Loucy (cell line): ENCODE measurements at regions not wholly inside any gene's neighbourhood (a gene's known extent, or its start where the extent isn't known, plus 50 kb on each side); places are given as distances from the start of the nearest gene placed in this dataset.

ENCODE experiments used
- H2AFZ ChIP-seq: fragments of 200-600 bp; sonication (generic); 2 replicates; pipeline ENCODE4 v1.6.0; 2016; ENCODE audit warnings: antibody characterized with exemption, mild to moderate bottlenecking, low read length, moderate library complexity
- H3F3A ChIP-seq: fragments of 200-600 bp; 2 replicates; pipeline ENCODE4 v1.6.0; 2016; ENCODE audit warnings: antibody characterized with exemption, low read depth, mild to moderate bottlenecking
- H3K27me3 ChIP-seq: fragments of 200-600 bp; sonication (generic); 2 replicates; pipeline ENCODE4 v1.6.1; 2014; ENCODE audit warnings: low read length, mild to moderate bottlenecking; ENCODE audit not compliant: insufficient read depth, poor library complexity, severe bottlenecking
- H3K36me3 ChIP-seq: fragments of 200-600 bp; sonication (generic); 2 replicates; pipeline ENCODE4 v1.6.1; 2016; ENCODE audit warnings: low read length; ENCODE audit not compliant: insufficient read depth
- H3K4me1 ChIP-seq: fragments of 200-600 bp; sonication (generic); 2 replicates; pipeline ENCODE4 v1.5.1; 2014; ENCODE audit warnings: low read length, mild to moderate bottlenecking; ENCODE audit not compliant: insufficient read depth, poor library complexity, severe bottlenecking
- H3K4me2 ChIP-seq: fragments of 200-600 bp; sonication (generic); 2 replicates; pipeline ENCODE4 v1.6.0; 2014; ENCODE audit warnings: antibody characterized with exemption, low read length, low read depth, mild to moderate bottlenecking; ENCODE audit not compliant: poor library complexity, severe bottlenecking
- H3K4me3 ChIP-seq: fragments of 200-600 bp; sonication (generic); 2 replicates; pipeline ENCODE4 v1.5.1; 2014; ENCODE audit warnings: low read length, mild to moderate bottlenecking, mixed read lengths; ENCODE audit not compliant: poor library complexity, severe bottlenecking
- H3K79me2 ChIP-seq: fragments of 200-600 bp; sonication (generic); 2 replicates; pipeline ENCODE4 v1.6.1; 2014; ENCODE audit warnings: low read length; ENCODE audit not compliant: insufficient read depth
- H3K9ac ChIP-seq: fragments of 200-600 bp; sonication (generic); 2 replicates; pipeline ENCODE4 v1.6.0; 2014; ENCODE audit warnings: mild to moderate bottlenecking, low read depth, low read length, moderate library complexity; ENCODE audit not compliant: poor library complexity, severe bottlenecking
- H3K9me2 ChIP-seq: fragments of 200-600 bp; sonication (generic); replicated peaks from 2 replicates; pipeline ENCODE4 v1.6.1; 2016; ENCODE audit warnings: low read depth, low read length, mixed read lengths
- H3K9me3 ChIP-seq: fragments of 200-600 bp; sonication (generic); 2 replicates; pipeline ENCODE4 v1.6.1; 2014; ENCODE audit warnings: mild to moderate bottlenecking, antibody characterized with exemption, low read length, low read depth; ENCODE audit not compliant: insufficient read depth
- H4K20me1 ChIP-seq: fragments of 200-600 bp; sonication (generic); 2 replicates; pipeline ENCODE4 v1.6.0; 2014; ENCODE audit warnings: antibody characterized with exemption, low read length, mild to moderate bottlenecking; ENCODE audit not compliant: insufficient read depth, poor library complexity, severe bottlenecking
- EZH2phosphoT487 ChIP-seq: fragments of 200-600 bp; IDR thresholded peaks from 2 replicates; pipeline ENCODE4 v1.6.1; 2018; ENCODE audit warnings: antibody characterized with exemption, mild to moderate bottlenecking, moderate library complexity, borderline replicate concordance
- TF ChIP-seq, protein P1 (sequence below): fragments of 200-600 bp; sonication (generic); conservative IDR thresholded peaks from 2 replicates; pipeline ENCODE4 v1.5.1; 2014; ENCODE audit warnings: mild to moderate bottlenecking, antibody characterized with exemption, low read length

DNA sequence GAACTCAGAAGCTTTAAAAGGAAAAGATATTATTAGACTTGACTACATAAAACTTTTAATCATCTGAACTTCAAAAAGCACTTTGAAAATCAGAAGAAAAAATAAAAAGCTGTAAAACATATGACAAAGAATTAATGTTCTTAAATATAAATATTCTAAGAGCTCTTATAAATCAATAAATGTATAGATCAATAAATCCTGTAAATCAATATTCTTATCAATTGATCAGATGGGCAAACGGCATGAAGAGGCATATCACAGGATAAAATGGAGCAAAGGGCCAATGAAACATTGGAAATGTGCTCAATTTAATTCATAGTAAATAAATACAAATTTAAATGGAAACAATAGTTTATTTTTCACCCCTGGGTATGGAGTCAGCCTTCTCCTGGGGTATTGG lies 66.1 kb upstream of the SMYD2 start:
- H3K4me3 ChIP-seq: no peak overlapping the region
- H4K20me1 ChIP-seq: no peaks in the 10 kb centered on the region
- H3K4me2 ChIP-seq: no peak overlapping the region
- no peak overlapping the region for H3K9ac ChIP-seq
- H3K4me1 ChIP-seq: no peaks in the 10 kb centered on the region
- TF ChIP-seq, protein P1, sequence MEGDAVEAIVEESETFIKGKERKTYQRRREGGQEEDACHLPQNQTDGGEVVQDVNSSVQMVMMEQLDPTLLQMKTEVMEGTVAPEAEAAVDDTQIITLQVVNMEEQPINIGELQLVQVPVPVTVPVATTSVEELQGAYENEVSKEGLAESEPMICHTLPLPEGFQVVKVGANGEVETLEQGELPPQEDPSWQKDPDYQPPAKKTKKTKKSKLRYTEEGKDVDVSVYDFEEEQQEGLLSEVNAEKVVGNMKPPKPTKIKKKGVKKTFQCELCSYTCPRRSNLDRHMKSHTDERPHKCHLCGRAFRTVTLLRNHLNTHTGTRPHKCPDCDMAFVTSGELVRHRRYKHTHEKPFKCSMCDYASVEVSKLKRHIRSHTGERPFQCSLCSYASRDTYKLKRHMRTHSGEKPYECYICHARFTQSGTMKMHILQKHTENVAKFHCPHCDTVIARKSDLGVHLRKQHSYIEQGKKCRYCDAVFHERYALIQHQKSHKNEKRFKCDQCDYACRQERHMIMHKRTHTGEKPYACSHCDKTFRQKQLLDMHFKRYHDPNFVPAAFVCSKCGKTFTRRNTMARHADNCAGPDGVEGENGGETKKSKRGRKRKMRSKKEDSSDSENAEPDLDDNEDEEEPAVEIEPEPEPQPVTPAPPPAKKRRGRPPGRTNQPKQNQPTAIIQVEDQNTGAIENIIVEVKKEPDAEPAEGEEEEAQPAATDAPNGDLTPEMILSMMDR: no peak
- TF ChIP-seq EZH2phosphoT487: no peak
- H3K9me3 ChIP-seq: no peaks in the 10 kb centered on the region
- no peaks in the 10 kb centered on the region for H3K9me2 ChIP-seq
- H3F3A ChIP-seq: no peaks in the 10 kb centered on the region
- no peaks in the 10 kb centered on the region for H3K36me3 ChIP-seq
- H2AFZ ChIP-seq: no peak overlapping the region
- no peaks in the 10 kb centered on the region for H3K79me2 ChIP-seq
- no peaks in the 10 kb centered on the region for H3K27me3 ChIP-seq

DNA sequence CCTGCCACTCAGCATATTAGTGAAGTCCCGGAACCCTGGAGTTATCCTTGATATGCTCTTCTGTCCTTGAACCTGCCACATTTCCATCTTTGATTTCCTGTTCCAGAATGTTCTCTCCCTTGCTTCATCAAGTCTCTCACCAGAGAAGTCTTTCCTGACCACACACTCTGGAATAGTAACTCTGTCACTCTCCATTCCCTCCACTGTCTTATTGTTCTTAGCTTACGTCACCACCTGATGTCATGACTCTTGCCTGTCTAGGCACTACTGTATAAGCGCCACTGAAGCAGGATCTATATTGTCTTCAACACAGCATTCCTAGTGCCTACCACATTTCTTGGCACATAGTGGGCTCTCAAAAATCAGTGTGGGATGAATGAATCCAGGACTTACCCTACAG lies 65.4 kb upstream of the SMYD2 start:
- Histone ChIP-seq H3K79me2 (no peaks in the 10 kb centered on the region), H3K9me3 (no peaks in the 10 kb centered on the region), H2AFZ (no peak overlapping the region), H3F3A (no peaks in the 10 kb centered on the region), H3K9me2 (no peaks in the 10 kb centered on the region), H4K20me1 (no peaks in the 10 kb centered on the region), H3K4me2 (no peak overlapping the region), H3K4me1 (no peaks in the 10 kb centered on the region), H3K4me3 (no peak overlapping the region), H3K9ac (no peak overlapping the region), H3K36me3 (no peaks in the 10 kb centered on the region), H3K27me3 (no peaks in the 10 kb centered on the region)
- no peak for TF ChIP-seq EZH2phosphoT487
- TF ChIP-seq, protein P1: no peak

DNA sequence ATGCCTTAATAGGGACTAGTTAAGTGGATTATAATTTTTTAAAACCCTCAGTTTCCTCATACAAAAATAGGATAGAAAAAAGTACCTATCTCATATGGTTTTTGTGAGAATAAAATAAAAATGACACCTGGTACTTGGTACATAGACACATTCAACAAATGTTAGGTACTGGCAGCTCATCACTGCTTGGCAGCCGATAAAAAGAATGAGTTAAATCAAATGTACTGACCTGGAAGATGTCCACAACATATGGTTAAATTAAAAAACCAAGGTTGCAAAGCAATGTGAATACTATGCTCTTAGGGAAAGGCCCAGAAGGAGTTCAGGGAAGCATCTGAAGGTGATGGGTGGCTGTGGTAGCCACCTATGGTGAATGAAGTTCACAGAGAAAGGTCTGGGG lies 64.9 kb upstream of the SMYD2 start:
- no peaks in the 10 kb centered on the region for H4K20me1 ChIP-seq
- no peak overlapping the region for H3K4me3 ChIP-seq
- H3K9me2 ChIP-seq: no peaks in the 10 kb centered on the region
- no peaks in the 10 kb centered on the region for H3F3A ChIP-seq
- TF ChIP-seq, protein P1: no peak
- no peak for TF ChIP-seq EZH2phosphoT487
- H3K9ac ChIP-seq: no peak overlapping the region
- H3K27me3 ChIP-seq: no peaks in the 10 kb centered on the region
- no peaks in the 10 kb centered on the region for H3K79me2 ChIP-seq
- no peaks in the 10 kb centered on the region for H3K9me3 ChIP-seq
- no peak overlapping the region for H3K4me2 ChIP-seq
- no peak overlapping the region for H2AFZ ChIP-seq
- H3K4me1 ChIP-seq: no peaks in the 10 kb centered on the region
- H3K36me3 ChIP-seq: no peaks in the 10 kb centered on the region
